SJSA1 (cell line): ENCODE measurements at regions not wholly inside any gene's neighbourhood (a gene's known extent, or its start where the extent isn't known, plus 50 kb on each side); places are given as distances from the start of the nearest gene placed in this dataset.
A peak's percentile ranks its signal among the peaks of the same experiment; 100 is the strongest.
"Not testable (repeated sequence)": the region's sequence is repeated elsewhere in the genome, so short reads cannot be mapped to it uniquely, and the experiment has no call there.

Experiments used
- DNase-seq, 2 experiments: peaks; one replicate each; pipeline ENCODE4 v3.0.0-alpha.2; 2015 to 2020; ENCODE audit warnings: low spot score in 2 of 2, low read depth in 1 of 2
- H3K27ac ChIP-seq: fragments of 250-450 bp; sonication (Bioruptor Pico); 2 replicates; pipeline ENCODE4 v1.5.1; 2020; ENCODE audit warnings: mild to moderate bottlenecking, moderate library complexity
- H3K27me3 ChIP-seq: fragments of 250-450 bp; sonication (Bioruptor Pico); replicated peaks from 2 replicates; pipeline ENCODE4 v1.5.1; 2020; ENCODE audit warnings: mild to moderate bottlenecking, moderate library complexity
- H3K36me3 ChIP-seq: fragments of 250-450 bp; sonication (Bioruptor Pico); 2 replicates; pipeline ENCODE4 v1.5.1; 2020; ENCODE audit warnings: mild to moderate bottlenecking
- H3K4me1 ChIP-seq: fragments of 250-450 bp; sonication (Bioruptor Pico); replicated peaks from 2 replicates; pipeline ENCODE4 v1.6.1; 2021; ENCODE audit warnings: mild to moderate bottlenecking
- H3K4me3 ChIP-seq: fragments of 250-450 bp; sonication (Bioruptor Pico); 2 replicates; pipeline ENCODE4 v1.5.1; 2020; ENCODE audit warnings: mild to moderate bottlenecking
- H3K9me3 ChIP-seq: fragments of 250-450 bp; sonication (Bioruptor Pico); replicated peaks from 2 replicates; pipeline ENCODE4 v1.5.1; 2020; ENCODE audit warnings: mild to moderate bottlenecking

GRCh38 chr2:144996225-144996795 is 476.4 kb upstream of the ZEB2 start:
- H3K36me3 ChIP-seq, result no peaks in the 10 kb centered on the region
- H3K27me3 ChIP-seq, result no peaks in the 10 kb centered on the region
- DNase-seq, result peak in 1 of 2 experiments; percentile 51
- no peak overlapping the region for H3K4me3 ChIP-seq
- H3K9me3 ChIP-seq, result no peaks in the 10 kb centered on the region
- peak overlapping the region; percentile 74 for H3K27ac ChIP-seq
- H3K4me1 ChIP-seq, result peaks cover 14% of the 10 kb centered on the region

- Histone ChIP-seq H3K9me3 (no peaks in the 10 kb centered on the region), H3K27ac (no peak overlapping the region), H3K27me3 (no peaks in the 10 kb centered on the region; the same call in 1 of the 2 replicates), H3K4me3 (no peak overlapping the region), H3K4me1 (peaks cover 14% of the 10 kb centered on the region), H3K36me3 (no peaks in the 10 kb centered on the region)
- no peak for DNase-seq
These were observed 475.6 kb upstream of the ZEB2 start for GRCh38 chr2:144995482-144995881.

GRCh38 chr2:144990661-144991060 is 470.7 kb upstream of the ZEB2 start:
- H3K4me3 ChIP-seq, result no peak overlapping the region
- no peaks in the 10 kb centered on the region for H3K36me3 ChIP-seq
- peaks cover 3% of the 10 kb centered on the region; the same call in 1 of the 2 replicates for H3K9me3 ChIP-seq
- DNase-seq, result no peak
- H3K27ac ChIP-seq, result no peak overlapping the region
- H3K4me1 ChIP-seq, result peaks cover under 1% of the 10 kb centered on the region; the same call in 1 of the 2 replicates
- no peaks in the 10 kb centered on the region; the same call in 1 of the 2 replicates for H3K27me3 ChIP-seq

- Histone ChIP-seq H3K4me1 (no peaks in the 10 kb centered on the region), H3K27ac (no peak overlapping the region)
These were observed 469.8 kb upstream of the ZEB2 start for GRCh38 chr2:144989579-144990270.

GRCh38 chr2:144988591-144988990 is 468.7 kb upstream of the ZEB2 start:
- H3K9me3 ChIP-seq, result peaks cover 3% of the 10 kb centered on the region; the same call in 1 of the 2 replicates
- H3K27ac ChIP-seq, result no peak overlapping the region
- H3K27me3 ChIP-seq, result no peaks in the 10 kb centered on the region; the same call in 1 of the 2 replicates
- no peak overlapping the region for H3K4me3 ChIP-seq
- DNase-seq, result no peak
- H3K4me1 ChIP-seq, result no peaks in the 10 kb centered on the region
- H3K36me3 ChIP-seq, result no peaks in the 10 kb centered on the region

More at GRCh38 chr2:144989579-144990270, 469.8 kb upstream of the ZEB2 start:
- no peaks in the 10 kb centered on the region; the same call in 1 of the 2 replicates for H3K27me3 ChIP-seq
- no peaks in the 10 kb centered on the region for H3K36me3 ChIP-seq
- DNase-seq, result no peak
- H3K4me3 ChIP-seq, result no peak overlapping the region
- H3K9me3 ChIP-seq, result peaks cover 3% of the 10 kb centered on the region; the same call in 1 of the 2 replicates

GRCh38 chr2:144986691-144987090 is 466.8 kb upstream of the ZEB2 start:
- DNase-seq, result no peak
- Histone ChIP-seq H3K9me3 (peaks cover 3% of the 10 kb centered on the region; the same call in 1 of the 2 replicates), H3K4me1 (no peaks in the 10 kb centered on the region), H3K4me3 (no peak overlapping the region), H3K27ac (no peak overlapping the region), H3K36me3 (no peaks in the 10 kb centered on the region), H3K27me3 (no peaks in the 10 kb centered on the region; the same call in 1 of the 2 replicates)

GRCh38 chr2:144984038-144984437 is 464.1 kb upstream of the ZEB2 start:
- no peak for DNase-seq
- Histone ChIP-seq H3K9me3 (peaks cover 3% of the 10 kb centered on the region; the same call in 1 of the 2 replicates), H3K4me3 (no peak overlapping the region), H3K4me1 (no peaks in the 10 kb centered on the region), H3K27me3 (no peaks in the 10 kb centered on the region), H3K27ac (no peak overlapping the region), H3K36me3 (no peaks in the 10 kb centered on the region)

GRCh38 chr2:144983107-144983506 is 463.2 kb upstream of the ZEB2 start:
- peaks cover 3% of the 10 kb centered on the region; the same call in 1 of the 2 replicates for H3K9me3 ChIP-seq
- no peak for DNase-seq
- no peak overlapping the region for H3K27ac ChIP-seq
- H3K36me3 ChIP-seq, result no peaks in the 10 kb centered on the region
- H3K4me1 ChIP-seq, result no peaks in the 10 kb centered on the region
- H3K27me3 ChIP-seq, result no peaks in the 10 kb centered on the region
- H3K4me3 ChIP-seq, result no peak overlapping the region

- peaks cover 3% of the 10 kb centered on the region; the same call in 1 of the 2 replicates for H3K9me3 ChIP-seq
- H3K36me3 ChIP-seq, result no peaks in the 10 kb centered on the region
- no peaks in the 10 kb centered on the region for H3K27me3 ChIP-seq
- no peak for DNase-seq
- no peak overlapping the region for H3K4me3 ChIP-seq
- no peak overlapping the region for H3K27ac ChIP-seq
- H3K4me1 ChIP-seq, result no peaks in the 10 kb centered on the region
These were observed 462.6 kb upstream of the ZEB2 start for GRCh38 chr2:144982481-144982880.

- no peaks in the 10 kb centered on the region for H3K27me3 ChIP-seq
- H3K9me3 ChIP-seq, result no peaks in the 10 kb centered on the region
- no peak for DNase-seq
These were observed 456.0 kb upstream of the ZEB2 start for GRCh38 chr2:144975881-144976280.

GRCh38 chr2:144972676-144973075 is 452.8 kb upstream of the ZEB2 start:
- Histone ChIP-seq H3K9me3 (0 out of 2 replicates have a peak, but pooled peaks cover 3% of the 10 kb centered on the region), H3K4me3 (no peak overlapping the region), H3K27me3 (no peaks in the 10 kb centered on the region), H3K4me1 (no peaks in the 10 kb centered on the region), H3K36me3 (no peaks in the 10 kb centered on the region), H3K27ac (no peak overlapping the region)
- no peak for DNase-seq

More at GRCh38 chr2:144975881-144976280, 456.0 kb upstream of the ZEB2 start:
- Histone ChIP-seq H3K27ac (no peak overlapping the region), H3K4me1 (no peaks in the 10 kb centered on the region), H3K4me3 (no peak overlapping the region), H3K36me3 (no peaks in the 10 kb centered on the region)

- Histone ChIP-seq H3K27me3 (no peaks in the 10 kb centered on the region), H3K4me3 (no peak overlapping the region)
These were observed 451.9 kb upstream of the ZEB2 start for GRCh38 chr2:144971786-144972335.

GRCh38 chr2:144970410-144970809 is 450.5 kb upstream of the ZEB2 start:
- H3K36me3 ChIP-seq, H3K4me1 ChIP-seq, H3K27me3 ChIP-seq, H3K4me3 ChIP-seq, H3K9me3 ChIP-seq, H3K27ac ChIP-seq, DNase-seq: not testable (repeated sequence)

More at GRCh38 chr2:144971786-144972335, 451.9 kb upstream of the ZEB2 start:
- Histone ChIP-seq H3K9me3 (0 out of 2 replicates have a peak, but pooled peaks cover 3% of the 10 kb centered on the region), H3K27ac (no peak overlapping the region), H3K4me1 (no peaks in the 10 kb centered on the region), H3K36me3 (no peaks in the 10 kb centered on the region)
- no peak for DNase-seq

- H3K27me3 ChIP-seq, H3K27ac ChIP-seq, H3K9me3 ChIP-seq, H3K36me3 ChIP-seq, DNase-seq, H3K4me3 ChIP-seq, H3K4me1 ChIP-seq: not testable (repeated sequence)
These were observed 449.6 kb upstream of the ZEB2 start for GRCh38 chr2:144969564-144969963.
